IMR-90 (cell line): ENCODE measurements at regions not wholly inside any gene's neighbourhood (a gene's known extent, or its start where the extent isn't known, plus 50 kb on each side); places are given as distances from the start of the nearest gene placed in this dataset.
"Not testable (repeated sequence)": the region's sequence is repeated elsewhere in the genome, so short reads cannot be mapped to it uniquely, and the experiment has no call there.

Source experiments
- ATAC-seq: fragments of 200-7000 bp; cut with Tn5 transposase; 2 replicates; pipeline ENCODE4 v1.9.1; 2020; ENCODE audit warnings: low read depth, mild to moderate bottlenecking, moderate library complexity
- BruUV-seq: library from RNA; stranded (reverse); fragments of 400-500 nt; replicated peaks from 2 replicates; lab custom pipeline; 2021; lab: Mats Ljungman, UMichigan
- CTCF ChIA-PET: fragments of 300-600 bp; formaldehyde crosslinking; extraction: SDS; loops from one replicate; lab custom pipeline; 2021; ENCODE audit warnings: antibody characterized with exemption; lab: Yijun Ruan, JAX
- POLR2A ChIA-PET: fragments of 300-600 bp; sonication (Branson Sonifier 250); formaldehyde crosslinking; loops from one replicate; lab custom pipeline; 2022; ENCODE audit warnings: antibody characterized with exemption; ENCODE audit not compliant: unreplicated experiment; lab: Charles Lee
- DNase-seq: peaks from one replicate; pipeline ENCODE4 v3.0.0; 2013
- H2AFZ ChIP-seq: replicated peaks from 2 replicates; pipeline ENCODE3; 2013; ENCODE audit warnings: low read length, mild to moderate bottlenecking; ENCODE audit not compliant: poor library complexity
- H2AK5ac ChIP-seq: 2 replicates; pipeline ENCODE4 v1.6.1; 2013; ENCODE audit warnings: low read depth, low read length, inconsistent platforms
- H2AK9ac ChIP-seq: replicated peaks from 2 replicates; pipeline ENCODE3; 2013; ENCODE audit warnings: mild to moderate bottlenecking, low read depth, low read length, moderate library complexity; ENCODE audit not compliant: poor library complexity
- H2BK120ac ChIP-seq: 2 replicates; pipeline ENCODE4 v1.6.1; 2013; ENCODE audit warnings: low read depth, low read length, inconsistent platforms
- H2BK15ac ChIP-seq: 3 replicates; pipeline ENCODE4 v1.6.1; 2013; ENCODE audit warnings: low read depth, low read length, inconsistent platforms
- H2BK20ac ChIP-seq: 2 replicates; pipeline ENCODE4 v1.6.1; 2013; ENCODE audit warnings: low read depth, mild to moderate bottlenecking, inconsistent platforms, low read length, moderate library complexity
- H2BK5ac ChIP-seq: 2 replicates; pipeline ENCODE4 v1.6.1; 2013; ENCODE audit warnings: mild to moderate bottlenecking, low read depth, low read length, inconsistent platforms; ENCODE audit not compliant: poor library complexity, severe bottlenecking
- H3K14ac ChIP-seq: replicated peaks from 2 replicates; pipeline ENCODE4 v1.6.1; 2013; ENCODE audit warnings: low read depth, low read length, inconsistent platforms
- H3K18ac ChIP-seq: 2 replicates; pipeline ENCODE4 v1.6.1; 2013; ENCODE audit warnings: low read depth, low read length, control low read depth
- H3K23ac ChIP-seq: 2 replicates; pipeline ENCODE4 v1.6.1; 2013; ENCODE audit warnings: low read depth, low read length, inconsistent platforms
- H3K27ac ChIP-seq: 2 replicates; pipeline ENCODE4 v1.5.1; 2013; ENCODE audit warnings: mild to moderate bottlenecking, control low read depth, low read length; ENCODE audit not compliant: insufficient read depth
- H3K27me3 ChIP-seq: 2 replicates; pipeline ENCODE4 v1.6.1; 2013; ENCODE audit warnings: low read length; ENCODE audit not compliant: control insufficient read depth, insufficient read depth
- H3K36me3 ChIP-seq: 2 replicates; pipeline ENCODE4 v1.6.1; 2013; ENCODE audit warnings: low read length, mixed read lengths; ENCODE audit not compliant: control insufficient read depth, insufficient read depth
- H3K4ac ChIP-seq: 2 replicates; pipeline ENCODE4 v1.6.1; 2013; ENCODE audit warnings: low read depth, low read length, inconsistent platforms
- H3K4me1 ChIP-seq: 2 replicates; pipeline ENCODE4 v1.6.1; 2013; ENCODE audit warnings: low read length, mixed read lengths; ENCODE audit not compliant: control insufficient read depth, insufficient read depth
- H3K4me2 ChIP-seq: 2 replicates; pipeline ENCODE4 v1.6.1; 2013; ENCODE audit warnings: low read depth, mild to moderate bottlenecking, control low read depth, low read length, moderate library complexity
- H3K4me3 ChIP-seq: 2 replicates; pipeline ENCODE4 v1.5.1; 2013; ENCODE audit warnings: low read depth, mild to moderate bottlenecking, control low read depth, low read length, moderate library complexity; ENCODE audit not compliant: insufficient read depth
- H3K56ac ChIP-seq: 2 replicates; pipeline ENCODE4 v1.6.1; 2013; ENCODE audit warnings: low read length, inconsistent platforms; ENCODE audit not compliant: insufficient read depth; ENCODE audit errors: extremely low read depth
- H3K79me1 ChIP-seq, 2 experiments: 2 replicates each; pipeline ENCODE4 v1.6.1; 2013; ENCODE audit warnings: low read length in 2 of 2, inconsistent platforms in 1 of 2, low read depth in 1 of 2
- H3K9ac ChIP-seq: 2 replicates; pipeline ENCODE4 v1.6.1; 2013; ENCODE audit warnings: low read depth, low read length, control low read depth
- H3K9me1 ChIP-seq: 2 replicates; pipeline ENCODE4 v1.6.1; 2013; ENCODE audit warnings: low read length, inconsistent platforms; ENCODE audit not compliant: insufficient read depth
- H3K9me3 ChIP-seq: 2 replicates; pipeline ENCODE4 v1.6.1; 2013; ENCODE audit warnings: low read length; ENCODE audit not compliant: control insufficient read depth, insufficient read depth
- H4K20me1 ChIP-seq: 2 replicates; pipeline ENCODE4 v1.6.1; 2013; ENCODE audit warnings: low read length, inconsistent platforms; ENCODE audit not compliant: insufficient read depth
- H4K5ac ChIP-seq: 2 replicates; pipeline ENCODE4 v1.6.1; 2013; ENCODE audit warnings: mild to moderate bottlenecking, low read depth, low read length, control low read depth
- H4K8ac ChIP-seq, 2 experiments: 2 replicates each; pipeline ENCODE4 v1.6.1; 2013; ENCODE audit warnings: low read depth in 2 of 2, low read length in 2 of 2, control low read depth in 1 of 2, inconsistent platforms in 1 of 2
- H4K91ac ChIP-seq: 2 replicates; pipeline ENCODE4 v1.6.1; 2013; ENCODE audit warnings: low read depth, low read length, inconsistent platforms; ENCODE audit not compliant: insufficient read depth
- WGBS, 2 experiments: methylation state at CpG; one replicate each; pipeline versions ENCODE4 v1.1.5 to v1.1.7; 2013; ENCODE audit warnings: missing lambda C conversion rate in 2 of 2; ENCODE audit not compliant: insufficient read length in 1 of 2; ENCODE audit errors: extremely low coverage in 2 of 2; 5-methylcytosine and 5-hydroxymethylcytosine counted together
- dilution Hi-C: fragments of 300-500 bp; cut with HindIII; formaldehyde crosslinking; loops from one replicate; pipeline ENCODE4 v1.14.3; 2018; ENCODE audit warnings: low sequenced_read_pairs; ENCODE audit not compliant: unreplicated experiment
- in situ Hi-C: fragments of 300-500 bp; cut with MboI; formaldehyde crosslinking; loops from 3 replicates; pipeline ENCODE4 v1.14.3; 2019; ENCODE audit warnings: low sequenced_read_pairs, inconsistent platforms, mixed read lengths
- intact Hi-C: fragments of 100-400 bp; cut with micrococcal nuclease; formaldehyde crosslinking; loops from 2 replicates; pipeline ENCODE4 v1.10.0; 2022

DNA sequence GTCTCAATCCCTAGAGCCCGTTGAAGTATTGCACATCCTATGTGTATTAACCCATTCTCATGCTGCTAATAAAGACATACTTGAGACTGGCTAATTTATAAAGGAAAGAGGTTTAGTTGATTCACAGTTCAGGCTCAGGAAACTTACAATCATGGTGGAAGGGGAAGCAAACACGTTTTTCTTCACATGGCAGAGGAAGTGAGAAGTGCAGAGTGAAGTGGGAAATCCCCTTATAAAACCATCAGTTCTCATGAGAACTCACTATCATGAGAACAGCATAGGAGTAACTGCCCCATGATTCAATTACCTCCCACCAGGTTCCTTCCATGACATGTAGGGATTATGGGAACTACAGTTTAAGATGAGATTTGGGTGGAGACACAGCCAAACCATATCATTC, 195.3 kb downstream of the TMEM200A start:
- H3K4me3 ChIP-seq, intact Hi-C loops, H3K4me1 ChIP-seq, H3K4me2 ChIP-seq, H2BK5ac ChIP-seq, H3K56ac ChIP-seq, H3K14ac ChIP-seq, H2BK20ac ChIP-seq, H2BK15ac ChIP-seq, POLR2A ChIA-PET, H3K23ac ChIP-seq, H3K9me3 ChIP-seq, H3K27me3 ChIP-seq, H2AK9ac ChIP-seq, H3K27ac ChIP-seq, BruUV-seq, H3K79me1 ChIP-seq, H2AK5ac ChIP-seq, CTCF ChIA-PET, ATAC-seq, H4K91ac ChIP-seq, H2AFZ ChIP-seq, H3K36me3 ChIP-seq, dilution Hi-C loops, H3K4ac ChIP-seq, H3K9me1 ChIP-seq, H2BK120ac ChIP-seq, H3K18ac ChIP-seq, H4K8ac ChIP-seq, DNase-seq, H4K5ac ChIP-seq, in situ Hi-C loops, H3K9ac ChIP-seq, H4K20me1 ChIP-seq: not testable (repeated sequence)
- no CpG with 5 or more reads among the region's 2 CpGs for WGBS, 2 experiments
